Mesendoderm (in vitro differentiated cells): ENCODE measurements at regions not wholly inside any gene's neighbourhood (a gene's known extent, or its start where the extent isn't known, plus 50 kb on each side); places are given as distances from the start of the nearest gene placed in this dataset.

Experiments used
- DNase-seq: peaks from one replicate; pipeline ENCODE4 v3.0.0; 2013
- H2AK5ac ChIP-seq: 2 replicates; pipeline ENCODE4 v1.6.1; 2013; ENCODE audit warnings: low read length, inconsistent platforms
- H2BK120ac ChIP-seq: 2 replicates; pipeline ENCODE4 v1.6.1; 2013; ENCODE audit warnings: low read depth, mild to moderate bottlenecking, low read length, moderate library complexity, mixed read lengths
- H2BK15ac ChIP-seq: replicated peaks from 2 replicates; pipeline ENCODE4 v1.6.1; 2013; ENCODE audit warnings: low read depth, mild to moderate bottlenecking, moderate library complexity
- H2BK5ac ChIP-seq: 2 replicates; pipeline ENCODE4 v1.6.1; 2013; ENCODE audit warnings: low read length, inconsistent platforms
- H3K18ac ChIP-seq: 2 replicates; pipeline ENCODE4 v1.6.1; 2013; ENCODE audit warnings: mild to moderate bottlenecking, low read length, mixed read lengths
- H3K23ac ChIP-seq: one replicate; pipeline ENCODE4 v1.6.1; 2013; ENCODE audit warnings: low read length
- H3K27ac ChIP-seq: 2 replicates; pipeline ENCODE4 v1.5.1; 2013; ENCODE audit warnings: low read depth, mild to moderate bottlenecking, inconsistent platforms, low read length, moderate library complexity
- H3K27me3 ChIP-seq: 2 replicates; pipeline ENCODE4 v1.6.1; 2013; ENCODE audit warnings: low read length, control low read depth, mild to moderate bottlenecking, inconsistent platforms; ENCODE audit not compliant: insufficient read depth, poor library complexity
- H3K36me3 ChIP-seq: 2 replicates; pipeline ENCODE4 v1.6.1; 2013; ENCODE audit warnings: low read length, inconsistent platforms; ENCODE audit not compliant: control insufficient read depth, insufficient read depth
- H3K4ac ChIP-seq: one replicate; pipeline ENCODE4 v1.6.1; 2013; ENCODE audit warnings: low read depth, mild to moderate bottlenecking, low read length, moderate library complexity
- H3K4me1 ChIP-seq: 2 replicates; pipeline ENCODE4 v1.6.1; 2013; ENCODE audit warnings: low read depth, low read length, inconsistent platforms; ENCODE audit not compliant: control insufficient read depth
- H3K4me2 ChIP-seq: 2 replicates; pipeline ENCODE4 v1.6.1; 2013; ENCODE audit warnings: low read length
- H3K4me3 ChIP-seq: 2 replicates; pipeline ENCODE4 v1.5.1; 2013; ENCODE audit warnings: mild to moderate bottlenecking, low read length
- H3K56ac ChIP-seq: one replicate; pipeline ENCODE4 v1.6.1; 2013; ENCODE audit warnings: low read length
- H3K79me1 ChIP-seq: 2 replicates; pipeline ENCODE4 v1.6.1; 2013; ENCODE audit warnings: low read length, inconsistent platforms
- H3K79me2 ChIP-seq: 2 replicates; pipeline ENCODE4 v1.6.1; 2013; ENCODE audit warnings: mild to moderate bottlenecking, low read length; ENCODE audit not compliant: control insufficient read depth, insufficient read depth
- H3K9ac ChIP-seq: 2 replicates; pipeline ENCODE4 v1.6.1; 2013; ENCODE audit warnings: low read length, inconsistent platforms
- H4K5ac ChIP-seq: one replicate; pipeline ENCODE4 v1.6.1; 2013; ENCODE audit warnings: low read length
- H4K8ac ChIP-seq: one replicate; pipeline ENCODE4 v1.6.1; 2013; ENCODE audit warnings: low read depth, mild to moderate bottlenecking, control low read depth, low read length, moderate library complexity
- WGBS: extraction: QIAGEN DNeasy Blood & Tissue Kit; methylation state at CpG from one replicate; pipeline ENCODE4 v1.1.7; 2013; ENCODE audit warnings: low lambda C conversion rate, missing lambda C conversion rate; ENCODE audit not compliant: insufficient coverage; ENCODE audit errors: extremely low coverage; 5-methylcytosine and 5-hydroxymethylcytosine counted together

- no peaks in the 10 kb centered on the region for H3K27me3 ChIP-seq
- no peak overlapping the region for H2BK5ac ChIP-seq
- H2AK5ac ChIP-seq: no peak overlapping the region
- no peak overlapping the region for H4K5ac ChIP-seq
- H3K18ac ChIP-seq: no peak overlapping the region
- H3K27ac ChIP-seq: no peak overlapping the region
- H3K79me1 ChIP-seq: no peaks in the 10 kb centered on the region
- no peaks in the 10 kb centered on the region for H3K4me1 ChIP-seq
- H4K8ac ChIP-seq: no peak overlapping the region
- H2BK120ac ChIP-seq: no peak overlapping the region
- no peaks in the 10 kb centered on the region for H3K36me3 ChIP-seq
- H3K9ac ChIP-seq: no peak overlapping the region
- no peak for DNase-seq
- H3K56ac ChIP-seq: no peak overlapping the region
- WGBS: no CpG with 5 or more reads among the region's 4 CpGs
- H3K4ac ChIP-seq: no peak overlapping the region
- H3K4me2 ChIP-seq: no peak overlapping the region
- no peak overlapping the region for H2BK15ac ChIP-seq
- H3K23ac ChIP-seq: no peak overlapping the region
- no peak overlapping the region for H3K4me3 ChIP-seq
- no peaks in the 10 kb centered on the region for H3K79me2 ChIP-seq
Observed at GRCh38 chr13:76239031-76239680, 603.0 kb downstream of the LMO7 start.

GRCh38 chr13:76231522-76232167 lies 595.5 kb downstream of the LMO7 start:
- no peak for DNase-seq
- H3K79me2 ChIP-seq: no peaks in the 10 kb centered on the region
- H3K36me3 ChIP-seq: no peaks in the 10 kb centered on the region
- no peak overlapping the region for H2BK120ac ChIP-seq
- H2BK15ac ChIP-seq: no peak overlapping the region
- no peak overlapping the region for H3K56ac ChIP-seq
- no peak overlapping the region for H3K18ac ChIP-seq
- H3K4ac ChIP-seq: no peak overlapping the region
- H3K4me2 ChIP-seq: no peak overlapping the region
- no peak overlapping the region for H4K5ac ChIP-seq
- H3K4me1 ChIP-seq: no peaks in the 10 kb centered on the region
- H3K27me3 ChIP-seq: no peaks in the 10 kb centered on the region
- no peak overlapping the region for H3K4me3 ChIP-seq
- no peak overlapping the region for H4K8ac ChIP-seq
- no CpG with 5 or more reads among the region's 4 CpGs for WGBS
- H2BK5ac ChIP-seq: no peak overlapping the region
- H3K27ac ChIP-seq: no peak overlapping the region
- no peak overlapping the region for H2AK5ac ChIP-seq
- no peak overlapping the region for H3K9ac ChIP-seq
- no peak overlapping the region for H3K23ac ChIP-seq
- no peaks in the 10 kb centered on the region for H3K79me1 ChIP-seq

GRCh38 chr13:76229281-76229680 lies 593.2 kb downstream of the LMO7 start:
- no peak overlapping the region for H2BK15ac ChIP-seq
- peak overlapping the region; percentile 51 for H3K18ac ChIP-seq
- no peak overlapping the region for H3K4me2 ChIP-seq
- H3K56ac ChIP-seq: no peak overlapping the region
- H3K23ac ChIP-seq: no peak overlapping the region
- H3K4me1 ChIP-seq: no peaks in the 10 kb centered on the region
- DNase-seq: no peak
- H3K4me3 ChIP-seq: no peak overlapping the region
- H2BK120ac ChIP-seq: no peak overlapping the region
- no peak overlapping the region for H2AK5ac ChIP-seq
- no peaks in the 10 kb centered on the region for H3K27me3 ChIP-seq
- no peaks in the 10 kb centered on the region for H3K79me1 ChIP-seq
- H3K9ac ChIP-seq: no peak overlapping the region
- H4K5ac ChIP-seq: no peak overlapping the region
- H3K4ac ChIP-seq: no peak overlapping the region
- no CpG with 5 or more reads among the region's 2 CpGs for WGBS
- H2BK5ac ChIP-seq: no peak overlapping the region
- no peaks in the 10 kb centered on the region for H3K79me2 ChIP-seq
- H3K36me3 ChIP-seq: no peaks in the 10 kb centered on the region
- no peak overlapping the region for H3K27ac ChIP-seq
- no peak overlapping the region for H4K8ac ChIP-seq

GRCh38 chr13:76226941-76227340 lies 590.8 kb downstream of the LMO7 start:
- H2BK120ac ChIP-seq: no peak overlapping the region
- no peak overlapping the region for H3K4me2 ChIP-seq
- no peaks in the 10 kb centered on the region for H3K27me3 ChIP-seq
- H3K9ac ChIP-seq: no peak overlapping the region
- H3K79me2 ChIP-seq: no peaks in the 10 kb centered on the region
- H3K36me3 ChIP-seq: no peaks in the 10 kb centered on the region
- H2AK5ac ChIP-seq: no peak overlapping the region
- no peaks in the 10 kb centered on the region for H3K79me1 ChIP-seq
- no peak for DNase-seq
- no peak overlapping the region for H3K4me3 ChIP-seq
- no peak overlapping the region for H2BK5ac ChIP-seq
- no peak overlapping the region for H3K23ac ChIP-seq
- H3K18ac ChIP-seq: no peak overlapping the region
- H4K5ac ChIP-seq: no peak overlapping the region
- no peak overlapping the region for H3K56ac ChIP-seq
- no peak overlapping the region for H3K4ac ChIP-seq
- H4K8ac ChIP-seq: no peak overlapping the region
- WGBS: no CpG with 5 or more reads among the region's 1 CpG
- no peak overlapping the region for H2BK15ac ChIP-seq
- H3K27ac ChIP-seq: no peak overlapping the region
- H3K4me1 ChIP-seq: no peaks in the 10 kb centered on the region

- Histone ChIP-seq H4K8ac (no peak overlapping the region), H3K56ac (no peak overlapping the region), H3K4me3 (no peak overlapping the region), H3K4me1 (no peaks in the 10 kb centered on the region), H3K23ac (no peak overlapping the region), H2BK120ac (no peak overlapping the region), H3K4ac (no peak overlapping the region), H2BK5ac (no peak overlapping the region), H3K4me2 (no peak overlapping the region), H3K36me3 (no peaks in the 10 kb centered on the region), H3K79me2 (no peaks in the 10 kb centered on the region), H4K5ac (no peak overlapping the region), H3K27me3 (no peaks in the 10 kb centered on the region), H3K79me1 (no peaks in the 10 kb centered on the region), H3K9ac (no peak overlapping the region), H3K18ac (no peak overlapping the region), H2BK15ac (no peak overlapping the region), H2AK5ac (no peak overlapping the region), H3K27ac (no peak overlapping the region)
- no CpG with 5 or more reads among the region's 8 CpGs for WGBS
- no peak for DNase-seq
Observed at GRCh38 chr13:76225815-76226489, 589.8 kb downstream of the LMO7 start.
